Germinal center (tissue), 1 donor: ENCODE measurements at regions not wholly inside any gene's neighbourhood (a gene's known extent, or its start where the extent isn't known, plus 50 kb on each side); places are given as distances from the start of the nearest gene placed in this dataset.
"Not testable (repeated sequence)": the region's sequence is repeated elsewhere in the genome, so short reads cannot be mapped to it uniquely, and the experiment has no call there.

Source experiments
- DNase-seq: peaks from one replicate; pipeline ENCODE4 v3.0.0; 2012; ENCODE audit warnings: mixed read lengths, low spot score

- no peak for DNase-seq
These were observed 110.1 kb upstream of the LUZP2 start for GRCh38 chr11:24386546-24387397.

- DNase-seq = no peak
These were observed 107.3 kb upstream of the LUZP2 start for GRCh38 chr11:24389575-24389974.

- DNase-seq = no peak
These were observed 106.8 kb upstream of the LUZP2 start for GRCh38 chr11:24390016-24390415.

GRCh38 chr11:24390762-24391161 is 106.1 kb upstream of the LUZP2 start:
- DNase-seq = no peak

GRCh38 chr11:24391167-24391566 is 105.7 kb upstream of the LUZP2 start:
- DNase-seq = no peak

- DNase-seq = no peak
These were observed 96.7 kb upstream of the LUZP2 start for GRCh38 chr11:24400059-24400665.

- DNase-seq = no peak
These were observed 90.5 kb upstream of the LUZP2 start for GRCh38 chr11:24406389-24406788.

GRCh38 chr11:24406980-24407379 is 89.9 kb upstream of the LUZP2 start:
- no peak for DNase-seq

GRCh38 chr11:24407733-24408132 is 89.1 kb upstream of the LUZP2 start:
- DNase-seq = no peak

GRCh38 chr11:24408202-24408601 is 88.7 kb upstream of the LUZP2 start:
- no peak for DNase-seq

GRCh38 chr11:24411791-24412190 is 85.1 kb upstream of the LUZP2 start:
- DNase-seq = no peak

GRCh38 chr11:24412722-24413121 is 84.1 kb upstream of the LUZP2 start:
- DNase-seq = no peak

GRCh38 chr11:24413391-24413790 is 83.5 kb upstream of the LUZP2 start:
- no peak for DNase-seq

GRCh38 chr11:24415955-24416636 is 80.8 kb upstream of the LUZP2 start:
- DNase-seq = not testable (repeated sequence)

- DNase-seq = no peak
These were observed 75.1 kb upstream of the LUZP2 start for GRCh38 chr11:24421766-24422165.

- DNase-seq = no peak
These were observed 74.5 kb upstream of the LUZP2 start for GRCh38 chr11:24422376-24422775.

GRCh38 chr11:24437123-24437522 is 59.7 kb upstream of the LUZP2 start:
- DNase-seq = no peak
